AG09309 (cell line): ENCODE measurements at regions not wholly inside any gene's neighbourhood (a gene's known extent, or its start where the extent isn't known, plus 50 kb on each side); places are given as distances from the start of the nearest gene placed in this dataset.

ENCODE experiments used
- DNase-seq: peaks from one replicate; pipeline ENCODE4 v3.0.0-alpha.2; 2010; ENCODE audit warnings: low read depth
- H3K4me3 ChIP-seq: 2 replicates; pipeline ENCODE4 v1.5.1; 2011; ENCODE audit warnings: mild to moderate bottlenecking, low read depth, low read length, moderate library complexity; ENCODE audit not compliant: control insufficient read depth
- TF ChIP-seq, protein P1 (sequence below): IDR thresholded peaks from 2 replicates; pipeline ENCODE4 v1.5.1; 2011; ENCODE audit warnings: mild to moderate bottlenecking, low read depth, low read length, inconsistent platforms; ENCODE audit not compliant: insufficient read depth, control insufficient read depth; ENCODE audit errors: missing control alignments

DNA sequence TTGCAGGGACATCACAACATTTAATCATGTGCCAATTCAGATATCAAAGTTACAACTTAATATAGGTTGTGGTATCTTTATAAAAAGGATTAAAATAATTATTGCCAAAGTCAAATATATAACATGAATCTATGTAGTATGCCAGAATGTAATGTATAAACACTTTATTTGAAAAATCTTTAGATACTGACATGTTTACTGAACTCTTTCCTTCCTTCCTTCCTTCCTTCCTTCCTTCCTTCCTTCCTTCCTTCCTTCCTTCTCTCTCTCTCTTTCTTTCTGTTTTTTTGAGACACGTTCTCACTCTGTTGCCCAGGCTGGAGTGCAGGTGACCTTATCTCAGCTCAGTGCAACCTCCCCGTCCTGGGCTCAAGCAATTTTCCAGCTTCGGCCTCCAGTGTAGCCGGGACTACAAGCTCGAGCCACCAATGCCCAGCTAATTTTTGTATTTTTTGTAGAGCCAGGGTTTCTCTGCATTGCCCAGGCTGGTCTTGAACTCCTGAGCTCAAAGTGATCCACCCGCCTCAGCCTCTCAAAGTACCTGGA lies 496.8 kb upstream of the CITED2 start:
- TF ChIP-seq, protein P1, sequence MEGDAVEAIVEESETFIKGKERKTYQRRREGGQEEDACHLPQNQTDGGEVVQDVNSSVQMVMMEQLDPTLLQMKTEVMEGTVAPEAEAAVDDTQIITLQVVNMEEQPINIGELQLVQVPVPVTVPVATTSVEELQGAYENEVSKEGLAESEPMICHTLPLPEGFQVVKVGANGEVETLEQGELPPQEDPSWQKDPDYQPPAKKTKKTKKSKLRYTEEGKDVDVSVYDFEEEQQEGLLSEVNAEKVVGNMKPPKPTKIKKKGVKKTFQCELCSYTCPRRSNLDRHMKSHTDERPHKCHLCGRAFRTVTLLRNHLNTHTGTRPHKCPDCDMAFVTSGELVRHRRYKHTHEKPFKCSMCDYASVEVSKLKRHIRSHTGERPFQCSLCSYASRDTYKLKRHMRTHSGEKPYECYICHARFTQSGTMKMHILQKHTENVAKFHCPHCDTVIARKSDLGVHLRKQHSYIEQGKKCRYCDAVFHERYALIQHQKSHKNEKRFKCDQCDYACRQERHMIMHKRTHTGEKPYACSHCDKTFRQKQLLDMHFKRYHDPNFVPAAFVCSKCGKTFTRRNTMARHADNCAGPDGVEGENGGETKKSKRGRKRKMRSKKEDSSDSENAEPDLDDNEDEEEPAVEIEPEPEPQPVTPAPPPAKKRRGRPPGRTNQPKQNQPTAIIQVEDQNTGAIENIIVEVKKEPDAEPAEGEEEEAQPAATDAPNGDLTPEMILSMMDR = no peak
- H3K4me3 ChIP-seq = no peak overlapping the region
- DNase-seq = no peak

DNA sequence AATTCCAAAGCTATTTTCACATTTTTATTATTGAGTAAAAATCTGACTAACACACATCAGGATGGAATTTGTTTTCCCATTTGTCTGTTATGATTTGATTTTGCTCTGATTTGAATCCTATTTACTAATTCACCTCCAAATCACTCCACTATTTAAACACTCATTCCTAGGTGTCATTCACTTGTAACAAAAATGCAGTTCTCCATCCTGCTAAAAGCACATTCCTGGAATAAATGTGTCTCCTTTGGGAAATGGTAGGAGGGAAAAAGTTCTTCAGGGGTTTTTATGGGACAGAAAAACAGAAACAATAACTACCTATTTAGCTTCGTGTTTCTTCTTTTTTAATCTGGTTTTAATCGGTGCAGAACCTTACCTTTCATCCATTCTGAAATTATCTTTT lies 494.1 kb upstream of the CITED2 start:
- TF ChIP-seq, protein P1 = no peak
- H3K4me3 ChIP-seq = no peak overlapping the region
- DNase-seq = no peak

DNA sequence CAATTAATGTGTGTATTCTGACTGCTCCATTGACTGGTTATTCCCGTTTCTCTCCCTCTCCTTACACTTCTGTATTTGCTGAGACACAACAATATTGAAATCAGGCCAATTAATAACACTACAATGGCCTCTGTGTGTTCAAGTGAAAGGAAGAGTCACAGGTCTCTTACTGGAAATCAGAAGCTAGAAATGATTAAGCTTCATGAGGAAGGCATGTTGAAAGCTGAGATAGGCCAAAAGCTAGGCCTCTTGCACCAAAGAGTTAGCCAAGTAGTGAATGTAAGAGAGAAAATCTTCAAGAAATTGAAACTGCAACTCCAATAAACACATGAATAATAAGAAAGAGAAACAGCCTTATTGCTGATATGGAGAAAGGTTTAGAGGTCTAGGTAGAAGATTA lies 489.5 kb upstream of the CITED2 start:
- no peak for DNase-seq
- no peak overlapping the region for H3K4me3 ChIP-seq
- TF ChIP-seq, protein P1 = no peak

DNA sequence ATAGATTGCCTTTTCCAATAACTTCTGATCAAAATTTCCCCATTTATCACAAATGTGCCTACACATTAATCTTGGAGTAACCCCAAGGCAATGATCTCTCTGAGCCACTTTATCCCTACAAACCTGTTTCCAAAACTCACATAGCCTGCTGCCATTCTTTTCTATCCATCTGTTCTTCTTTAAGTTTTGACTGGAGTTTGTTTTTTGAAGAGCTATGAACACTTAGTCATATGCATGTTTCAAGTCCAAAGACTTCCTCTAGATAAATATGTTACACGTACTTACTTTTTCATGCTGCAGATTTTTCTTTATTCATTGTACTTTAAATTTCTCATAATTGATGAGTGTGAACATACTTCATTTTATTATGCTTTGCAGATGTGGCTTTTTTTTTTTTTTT lies 488.9 kb upstream of the CITED2 start:
- no peak overlapping the region for H3K4me3 ChIP-seq
- peak; percentile 50 for DNase-seq
- TF ChIP-seq, protein P1 = no peak

DNA sequence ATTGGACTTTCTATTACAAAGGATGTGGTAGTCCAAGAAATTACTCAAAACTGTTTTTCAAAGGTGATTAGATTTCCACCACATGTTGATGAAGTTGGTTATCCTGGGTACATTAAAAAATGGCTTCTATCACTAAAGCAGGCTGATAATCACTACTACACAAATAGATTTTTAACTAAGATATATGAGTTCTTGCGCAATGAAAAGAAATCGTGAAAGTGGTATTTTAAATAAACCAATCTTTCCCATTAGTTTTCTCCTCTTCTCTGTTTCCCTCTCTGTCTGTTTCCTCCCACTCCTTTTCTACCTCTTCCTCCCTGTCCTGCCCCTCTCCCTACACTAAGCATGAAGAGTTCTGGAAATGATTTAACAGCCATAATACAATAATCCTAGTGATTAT lies 487.9 kb upstream of the CITED2 start:
- TF ChIP-seq, protein P1 = no peak
- no peak overlapping the region for H3K4me3 ChIP-seq
- no peak for DNase-seq

DNA sequence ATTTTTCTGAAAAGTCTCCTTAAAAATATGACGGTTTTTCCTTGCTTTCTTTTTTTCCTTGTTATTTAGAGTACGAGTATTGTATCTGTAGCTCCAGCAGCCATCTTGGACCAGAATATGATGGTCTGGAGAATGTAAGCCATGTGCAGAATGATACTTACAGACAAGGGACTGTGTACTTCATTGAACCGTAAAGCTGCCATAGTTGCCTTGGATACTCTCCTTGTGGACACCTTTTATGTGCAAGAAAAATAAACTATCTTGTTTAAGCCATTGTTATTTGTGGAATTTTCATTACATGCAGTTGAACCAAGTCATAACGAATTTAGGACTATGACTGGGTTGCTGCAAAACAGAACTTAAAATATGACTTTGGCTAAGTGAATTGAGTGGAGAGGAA lies 485.8 kb upstream of the CITED2 start:
- TF ChIP-seq, protein P1 = no peak
- DNase-seq = no peak
- H3K4me3 ChIP-seq = no peak overlapping the region

DNA sequence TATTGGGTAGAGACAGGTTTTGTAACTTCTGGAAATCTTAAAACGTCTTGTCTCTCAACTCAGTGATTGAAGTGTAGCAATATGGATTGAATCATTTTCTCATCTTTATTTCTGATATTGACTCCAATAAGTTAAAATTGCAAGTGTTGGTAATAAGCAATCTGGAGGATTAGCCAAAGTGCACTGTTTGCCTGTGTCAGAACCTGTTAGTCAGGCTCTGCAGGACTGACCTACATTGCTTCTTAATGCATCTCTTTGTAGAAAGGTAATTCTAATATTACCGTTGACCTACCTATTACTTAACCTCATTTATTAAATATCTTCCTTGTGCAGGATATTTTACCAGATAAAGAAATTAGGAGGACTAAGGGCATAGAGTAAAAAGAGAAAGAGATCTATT lies 484.0 kb upstream of the CITED2 start:
- TF ChIP-seq, protein P1 = no peak
- DNase-seq = no peak
- no peak overlapping the region for H3K4me3 ChIP-seq
